ENCODE measurements at regions not wholly inside any gene's neighbourhood (a gene's known extent, or its start where the extent isn't known, plus 50 kb on each side); places are given as distances from the start of the nearest gene placed in this dataset.
"Not testable (repeated sequence)": the region's sequence is repeated elsewhere in the genome, so short reads cannot be mapped to it uniquely, and the experiment has no call there.

DNA sequence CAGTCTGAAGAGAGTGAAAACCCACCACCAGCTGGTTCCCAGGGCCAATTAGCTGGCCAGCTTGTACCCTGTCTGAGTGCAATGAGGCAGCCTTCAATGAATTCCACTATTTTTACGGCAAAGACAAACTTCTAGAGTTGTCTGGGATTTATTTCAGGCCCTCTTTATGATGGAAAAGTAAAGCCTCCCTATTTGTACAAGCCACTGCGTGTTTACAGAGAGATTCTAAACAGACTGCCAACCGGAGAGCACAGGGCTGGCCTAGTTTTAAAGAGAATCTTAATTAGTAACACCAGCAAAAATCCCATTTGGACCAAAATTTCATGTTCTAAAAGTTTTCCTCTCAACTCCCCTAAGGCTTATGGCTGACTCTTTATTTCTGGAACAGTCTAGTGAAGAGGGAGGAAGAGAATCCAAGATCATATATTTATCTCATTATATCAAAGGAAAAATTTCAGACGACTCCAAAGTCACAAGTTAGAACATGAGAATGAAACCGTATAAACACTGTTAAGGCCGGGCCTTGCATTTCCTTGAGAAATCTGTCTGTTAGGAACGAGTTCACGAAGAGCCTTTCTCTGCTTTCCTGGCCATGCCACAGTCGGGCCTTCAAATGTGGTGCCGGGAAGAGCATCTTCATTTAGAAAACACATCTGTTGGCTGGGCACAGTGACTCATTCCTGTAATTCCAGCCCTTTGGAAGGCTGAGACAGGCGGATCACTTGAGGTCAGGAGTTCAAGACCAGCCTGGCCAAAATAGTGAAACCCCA lies 724.6 kb upstream of the NRP1 start:
- Histone ChIP-seq H3K4me3 (no peak overlapping the region), H3K4me1 (no peaks in the 10 kb centered on the region), H3K9me3 (peaks cover 0 to 21% (median 8%) of the 10 kb centered on the region in 3 donors), H3K27ac (peak overlapping the region in 1 of 2 donors; percentile 2), H3K36me3 (no peaks in the 10 kb centered on the region), H3K27me3 (no peaks in the 10 kb centered on the region)
- DNase-seq = no peak
- intact Hi-C loops (cut with DNase I; ENCODE audit: low total_unique reads) = no loop called here
- TF ChIP-seq, protein P1, sequence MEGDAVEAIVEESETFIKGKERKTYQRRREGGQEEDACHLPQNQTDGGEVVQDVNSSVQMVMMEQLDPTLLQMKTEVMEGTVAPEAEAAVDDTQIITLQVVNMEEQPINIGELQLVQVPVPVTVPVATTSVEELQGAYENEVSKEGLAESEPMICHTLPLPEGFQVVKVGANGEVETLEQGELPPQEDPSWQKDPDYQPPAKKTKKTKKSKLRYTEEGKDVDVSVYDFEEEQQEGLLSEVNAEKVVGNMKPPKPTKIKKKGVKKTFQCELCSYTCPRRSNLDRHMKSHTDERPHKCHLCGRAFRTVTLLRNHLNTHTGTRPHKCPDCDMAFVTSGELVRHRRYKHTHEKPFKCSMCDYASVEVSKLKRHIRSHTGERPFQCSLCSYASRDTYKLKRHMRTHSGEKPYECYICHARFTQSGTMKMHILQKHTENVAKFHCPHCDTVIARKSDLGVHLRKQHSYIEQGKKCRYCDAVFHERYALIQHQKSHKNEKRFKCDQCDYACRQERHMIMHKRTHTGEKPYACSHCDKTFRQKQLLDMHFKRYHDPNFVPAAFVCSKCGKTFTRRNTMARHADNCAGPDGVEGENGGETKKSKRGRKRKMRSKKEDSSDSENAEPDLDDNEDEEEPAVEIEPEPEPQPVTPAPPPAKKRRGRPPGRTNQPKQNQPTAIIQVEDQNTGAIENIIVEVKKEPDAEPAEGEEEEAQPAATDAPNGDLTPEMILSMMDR (IDR thresholded peaks at IDR 0.05) = no peak

DNA sequence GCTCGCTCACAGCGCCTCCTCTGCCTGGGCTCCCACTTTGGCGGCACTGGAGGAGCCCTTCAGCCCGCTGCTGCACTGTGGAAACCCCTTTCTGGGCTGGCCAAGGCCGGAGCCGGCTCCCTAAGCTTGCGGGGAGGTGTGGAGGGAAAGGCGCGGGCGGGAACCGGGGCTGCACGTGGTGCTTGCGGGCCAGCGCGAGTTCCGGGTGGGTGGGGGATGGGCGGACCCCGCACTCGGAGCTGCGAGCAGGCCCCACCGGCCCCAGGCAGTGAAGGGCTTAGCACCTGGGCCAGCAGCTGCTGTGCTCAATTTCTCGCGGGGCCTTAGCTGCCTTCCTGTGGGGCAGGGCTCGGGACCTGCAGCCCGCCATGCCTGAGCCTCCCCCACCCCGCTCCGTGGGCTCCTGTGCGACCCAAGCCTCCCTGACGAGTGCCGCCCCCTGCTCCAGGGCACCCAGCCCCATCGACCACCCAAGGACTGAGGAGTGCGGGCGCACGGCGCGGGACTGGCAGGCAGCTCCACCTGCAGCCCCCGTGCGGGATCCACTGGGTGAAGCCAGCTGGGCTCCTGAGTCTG lies 721.0 kb upstream of the NRP1 start:
- H3K27me3 ChIP-seq; DNase-seq; H3K4me1 ChIP-seq; H3K36me3 ChIP-seq; H3K4me3 ChIP-seq; H3K9me3 ChIP-seq; intact Hi-C loops (cut with DNase I; ENCODE audit: low total_unique reads); H3K27ac ChIP-seq: not testable (repeated sequence)

DNA sequence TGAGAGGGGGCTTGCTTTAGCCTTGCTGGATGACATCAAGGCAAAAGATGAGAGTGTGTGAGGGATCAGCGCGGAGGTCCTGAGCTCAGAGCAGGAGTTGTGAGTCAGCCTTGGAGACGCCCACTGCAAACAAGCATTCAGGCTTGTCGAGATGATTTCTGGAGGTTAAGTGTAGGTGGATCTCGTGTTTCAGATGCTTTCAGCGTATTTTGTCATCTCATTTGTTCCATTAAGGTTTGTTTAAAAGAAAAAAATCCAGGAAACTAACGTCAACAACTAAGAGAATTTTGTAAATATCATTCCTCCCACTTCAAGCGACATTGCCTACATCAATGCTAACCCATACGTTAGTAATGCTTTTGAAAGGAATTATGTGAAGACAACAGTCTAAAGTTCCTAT lies 715.4 kb upstream of the NRP1 start:
- no peak overlapping the region for H3K4me3 ChIP-seq
- H3K9me3 ChIP-seq = no peaks in the 10 kb centered on the region
- no peaks in the 10 kb centered on the region for H3K36me3 ChIP-seq
- H3K27ac ChIP-seq = no peak overlapping the region
- TF ChIP-seq, protein P1 (IDR thresholded peaks at IDR 0.05) = no peak
- H3K27me3 ChIP-seq = no peaks in the 10 kb centered on the region
- intact Hi-C loops (cut with DNase I; ENCODE audit: low total_unique reads) = no loop called here
- no peaks in the 10 kb centered on the region for H3K4me1 ChIP-seq
- no peak for DNase-seq

GRCh38 chr10:34049469-34049868 lies 715.0 kb upstream of the NRP1 start:
- TF ChIP-seq, protein P1 (IDR thresholded peaks at IDR 0.05) = no peak
- no peak overlapping the region for H3K4me3 ChIP-seq
- H3K9me3 ChIP-seq = no peaks in the 10 kb centered on the region
- no peaks in the 10 kb centered on the region for H3K27me3 ChIP-seq
- no peaks in the 10 kb centered on the region for H3K4me1 ChIP-seq
- DNase-seq = no peak
- intact Hi-C loops (cut with DNase I; ENCODE audit: low total_unique reads) = no loop called here
- no peaks in the 10 kb centered on the region for H3K36me3 ChIP-seq
- H3K27ac ChIP-seq = no peak overlapping the region

- Histone ChIP-seq H3K4me3 (no peak overlapping the region), H3K27me3 (no peaks in the 10 kb centered on the region), H3K4me1 (no peaks in the 10 kb centered on the region), H3K36me3 (no peaks in the 10 kb centered on the region), H3K9me3 (no peaks in the 10 kb centered on the region), H3K27ac (no peak overlapping the region)
- TF ChIP-seq, protein P1 (IDR thresholded peaks at IDR 0.05) = no peak
- intact Hi-C loops (cut with DNase I; ENCODE audit: low total_unique reads) = no loop called here
- DNase-seq = peak in 1 of 2 donors; percentile 33
Measured at GRCh38 chr10:34047389-34047788, 712.9 kb upstream of the NRP1 start.

DNA sequence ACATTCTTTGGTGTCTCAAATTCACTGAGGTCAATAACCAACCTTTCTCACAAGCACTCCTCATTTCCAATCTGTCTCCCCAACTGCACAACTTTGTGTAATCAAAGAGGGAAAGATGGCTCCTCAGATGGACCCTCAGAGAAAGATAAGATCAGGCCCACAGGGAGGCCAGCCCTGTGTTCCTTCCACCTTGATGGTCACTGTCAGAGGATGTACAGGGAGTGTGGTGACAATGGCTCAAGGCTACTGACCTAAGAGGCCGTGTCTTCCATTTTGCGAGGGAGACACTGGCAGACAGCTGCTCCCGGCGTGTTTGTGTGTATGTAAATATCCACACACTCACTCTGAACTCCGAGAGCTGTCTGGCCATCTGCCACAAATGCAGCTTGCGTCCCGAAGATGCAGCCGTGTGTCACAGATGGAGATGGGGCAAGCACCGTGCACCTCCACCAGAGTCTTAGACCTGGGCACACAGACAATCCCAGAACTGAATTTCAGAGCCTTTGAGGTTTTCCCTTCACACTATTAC lies 712.1 kb upstream of the NRP1 start:
- H3K4me1 ChIP-seq = no peaks in the 10 kb centered on the region
- H3K9me3 ChIP-seq = no peaks in the 10 kb centered on the region
- H3K36me3 ChIP-seq = no peaks in the 10 kb centered on the region
- no peaks in the 10 kb centered on the region for H3K27me3 ChIP-seq
- TF ChIP-seq, protein P1 (IDR thresholded peaks at IDR 0.05) = no peak
- H3K27ac ChIP-seq = no peak overlapping the region
- no peak for DNase-seq
- no peak overlapping the region for H3K4me3 ChIP-seq
- intact Hi-C loops (cut with DNase I; ENCODE audit: low total_unique reads) = no loop called here

Data from tibial artery (tissue), 4 donors.